IPS-20b (cell line): ENCODE measurements at regions not wholly inside any gene's neighbourhood (a gene's known extent, or its start where the extent isn't known, plus 50 kb on each side); places are given as distances from the start of the nearest gene placed in this dataset.

Experiments used
- H3K27ac ChIP-seq: one replicate; pipeline ENCODE4 v1.5.1; 2013; ENCODE audit warnings: low read length
- H3K27me3 ChIP-seq: 2 replicates; pipeline ENCODE4 v1.6.1; 2013; ENCODE audit warnings: mild to moderate bottlenecking, low read length, inconsistent platforms; ENCODE audit not compliant: insufficient read depth
- H3K36me3 ChIP-seq: 2 replicates; pipeline ENCODE4 v1.6.1; 2013; ENCODE audit warnings: low read depth, mild to moderate bottlenecking, inconsistent platforms, low read length, moderate library complexity; ENCODE audit not compliant: insufficient read depth
- H3K4me1 ChIP-seq: 2 replicates; pipeline ENCODE4 v1.6.1; 2013; ENCODE audit warnings: mild to moderate bottlenecking, control low read depth, inconsistent platforms, low read length, moderate library complexity; ENCODE audit not compliant: insufficient read depth
- H3K4me3 ChIP-seq: 2 replicates; pipeline ENCODE4 v1.5.1; 2013; ENCODE audit warnings: mild to moderate bottlenecking, low read length, inconsistent platforms
- H3K9ac ChIP-seq: 2 replicates; pipeline ENCODE4 v1.6.1; 2013; ENCODE audit warnings: low read depth, mild to moderate bottlenecking, inconsistent platforms, low read length, moderate library complexity
- H3K9me3 ChIP-seq: 2 replicates; pipeline ENCODE4 v1.6.1; 2013; ENCODE audit warnings: mild to moderate bottlenecking, low read depth, low read length, inconsistent platforms; ENCODE audit not compliant: insufficient read depth

DNA sequence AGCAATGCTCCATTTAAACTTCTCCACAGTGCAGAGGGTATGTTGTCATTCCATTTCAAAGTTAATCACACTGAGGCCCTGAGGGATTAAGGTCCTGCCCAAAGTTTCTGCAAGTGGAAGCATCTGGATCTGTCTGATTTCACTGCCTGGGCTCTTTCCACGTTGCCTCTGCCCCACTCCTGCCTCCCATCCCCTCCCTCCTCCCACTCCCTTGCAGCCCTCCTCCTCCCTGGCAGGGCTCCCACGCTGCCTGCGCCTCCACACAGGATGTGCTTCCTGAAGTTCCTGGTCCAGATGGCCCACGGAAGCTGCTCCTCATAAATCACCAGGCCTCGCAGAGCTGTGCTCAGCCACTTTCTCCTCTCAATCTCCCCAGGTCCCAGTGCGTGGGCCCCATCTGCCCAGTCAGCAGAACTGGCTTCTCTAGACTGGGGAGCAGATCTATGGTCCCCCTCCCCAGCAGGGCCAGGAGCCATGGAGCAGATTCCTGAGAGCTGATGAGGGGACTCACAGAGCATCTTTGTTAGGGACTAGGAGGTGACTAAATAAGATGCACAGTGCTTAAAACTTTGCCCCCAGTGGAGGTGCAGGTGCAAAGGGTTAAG lies 65.4 kb upstream of the MAFB start:
- H3K9ac ChIP-seq, result no peak overlapping the region
- H3K27me3 ChIP-seq, result no peaks in the 10 kb centered on the region
- no peaks in the 10 kb centered on the region for H3K9me3 ChIP-seq
- H3K4me1 ChIP-seq, result peaks cover 5% of the 10 kb centered on the region; the same call in 1 of the 2 replicates
- H3K27ac ChIP-seq, result no peak overlapping the region
- H3K4me3 ChIP-seq, result no peak overlapping the region
- H3K36me3 ChIP-seq, result no peaks in the 10 kb centered on the region

DNA sequence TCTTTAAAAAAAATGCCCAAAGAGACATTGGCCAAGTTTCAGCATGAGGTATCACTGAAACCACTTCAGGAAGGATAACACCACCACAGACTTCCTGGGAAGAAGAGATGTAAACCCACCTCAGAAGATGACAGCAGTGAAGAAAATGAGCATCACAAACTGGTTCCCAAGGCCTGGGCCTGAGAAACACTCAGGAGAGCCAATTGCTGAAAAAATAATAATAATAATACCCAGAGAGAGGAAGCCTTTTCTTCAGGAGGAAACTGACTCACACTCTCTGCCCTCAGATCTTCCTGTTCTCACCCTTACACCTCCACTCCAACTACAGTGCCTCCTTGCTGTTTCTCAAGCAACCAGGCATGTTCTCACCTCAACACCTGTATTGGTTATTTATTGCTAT lies 68.1 kb upstream of the MAFB start:
- H3K9ac ChIP-seq, result no peak overlapping the region
- H3K27me3 ChIP-seq, result no peaks in the 10 kb centered on the region
- H3K4me3 ChIP-seq, result no peak overlapping the region
- no peak overlapping the region for H3K27ac ChIP-seq
- no peaks in the 10 kb centered on the region for H3K9me3 ChIP-seq
- H3K4me1 ChIP-seq, result peaks cover 5% of the 10 kb centered on the region; the same call in 1 of the 2 replicates
- H3K36me3 ChIP-seq, result no peaks in the 10 kb centered on the region

DNA sequence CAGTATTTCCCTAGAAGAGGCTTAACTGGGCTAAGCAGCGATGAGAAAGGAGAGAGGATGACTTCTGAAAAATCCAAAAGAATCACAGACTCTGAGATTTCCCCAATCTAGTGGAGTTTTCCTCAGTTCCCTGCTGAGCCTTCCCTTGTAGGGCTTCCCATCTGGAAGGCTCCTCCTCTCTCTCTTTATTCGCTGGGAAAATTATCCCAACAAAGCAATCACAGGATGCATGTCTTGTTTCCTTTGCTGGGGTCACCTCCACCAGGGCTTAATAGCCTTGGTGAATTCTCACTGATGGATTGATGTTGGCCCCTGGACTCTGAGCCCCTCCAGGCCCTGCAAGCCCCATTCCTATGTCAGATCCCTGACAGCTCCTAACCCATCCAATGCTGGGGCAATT lies 69.8 kb upstream of the MAFB start:
- Histone ChIP-seq H3K36me3 (no peaks in the 10 kb centered on the region), H3K27ac (no peak overlapping the region), H3K27me3 (no peaks in the 10 kb centered on the region), H3K9ac (no peak overlapping the region), H3K4me3 (no peak overlapping the region), H3K9me3 (no peaks in the 10 kb centered on the region), H3K4me1 (peaks cover 5% of the 10 kb centered on the region; the same call in 1 of the 2 replicates)

DNA sequence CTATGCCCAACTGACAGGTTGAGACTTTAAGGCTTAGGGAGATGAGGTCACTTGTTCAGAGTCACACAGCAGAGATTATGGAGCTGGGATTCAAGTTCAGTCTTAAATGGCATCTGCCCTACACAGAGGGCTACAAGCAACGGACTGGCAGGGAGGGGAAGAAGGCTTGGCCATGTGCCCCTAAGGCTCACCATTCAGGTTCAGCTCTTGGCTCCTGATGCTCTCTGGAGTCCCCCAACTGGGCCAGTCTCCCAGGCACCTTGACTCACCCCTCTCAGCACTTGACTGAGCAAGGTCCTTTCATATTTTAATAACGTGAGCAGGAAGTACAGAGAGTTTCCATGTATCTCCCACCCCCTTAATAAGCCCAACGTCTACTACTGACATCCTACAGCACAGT lies 71.4 kb upstream of the MAFB start:
- Histone ChIP-seq H3K27ac (no peak overlapping the region), H3K9ac (no peak overlapping the region), H3K36me3 (no peaks in the 10 kb centered on the region), H3K4me1 (peaks cover 9% of the 10 kb centered on the region; the same call in 1 of the 2 replicates), H3K27me3 (no peaks in the 10 kb centered on the region), H3K4me3 (no peak overlapping the region), H3K9me3 (no peaks in the 10 kb centered on the region)

DNA sequence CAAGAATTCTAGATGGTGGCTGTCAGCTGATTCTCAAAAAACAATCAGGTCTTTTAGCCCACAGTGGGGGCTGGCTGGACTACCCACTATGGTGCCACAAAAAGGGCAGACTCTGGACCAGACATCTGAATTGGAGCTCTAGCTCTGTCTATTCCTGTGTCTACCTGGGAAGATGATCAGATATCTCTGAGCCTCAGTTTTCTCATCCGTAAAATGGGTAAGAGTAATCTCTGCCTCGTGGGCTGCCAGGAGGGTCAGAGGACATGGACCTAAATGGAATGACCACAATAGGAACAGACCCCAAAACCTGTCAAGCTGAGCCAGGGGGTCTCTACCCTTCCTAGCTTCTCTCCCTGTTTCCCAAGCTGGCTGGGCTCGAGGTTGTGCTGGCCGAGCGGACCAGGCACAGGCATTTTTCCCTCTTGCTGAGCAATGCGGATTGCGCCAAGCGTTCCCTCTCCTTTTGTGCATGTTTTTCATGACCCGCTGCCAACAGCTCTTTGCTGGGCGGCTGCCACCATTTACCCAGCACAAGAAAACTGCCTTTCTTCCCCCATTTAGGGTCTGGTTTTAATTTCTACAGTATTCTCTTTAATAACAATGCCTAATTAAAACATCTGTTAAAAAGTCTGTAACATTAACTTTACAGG lies 74.7 kb upstream of the MAFB start:
- Histone ChIP-seq H3K36me3 (no peaks in the 10 kb centered on the region), H3K4me3 (no peak overlapping the region), H3K27ac (no peak overlapping the region), H3K27me3 (no peaks in the 10 kb centered on the region), H3K9me3 (no peaks in the 10 kb centered on the region), H3K4me1 (peaks cover 6% of the 10 kb centered on the region; the same call in 1 of the 2 replicates), H3K9ac (no peak overlapping the region)

DNA sequence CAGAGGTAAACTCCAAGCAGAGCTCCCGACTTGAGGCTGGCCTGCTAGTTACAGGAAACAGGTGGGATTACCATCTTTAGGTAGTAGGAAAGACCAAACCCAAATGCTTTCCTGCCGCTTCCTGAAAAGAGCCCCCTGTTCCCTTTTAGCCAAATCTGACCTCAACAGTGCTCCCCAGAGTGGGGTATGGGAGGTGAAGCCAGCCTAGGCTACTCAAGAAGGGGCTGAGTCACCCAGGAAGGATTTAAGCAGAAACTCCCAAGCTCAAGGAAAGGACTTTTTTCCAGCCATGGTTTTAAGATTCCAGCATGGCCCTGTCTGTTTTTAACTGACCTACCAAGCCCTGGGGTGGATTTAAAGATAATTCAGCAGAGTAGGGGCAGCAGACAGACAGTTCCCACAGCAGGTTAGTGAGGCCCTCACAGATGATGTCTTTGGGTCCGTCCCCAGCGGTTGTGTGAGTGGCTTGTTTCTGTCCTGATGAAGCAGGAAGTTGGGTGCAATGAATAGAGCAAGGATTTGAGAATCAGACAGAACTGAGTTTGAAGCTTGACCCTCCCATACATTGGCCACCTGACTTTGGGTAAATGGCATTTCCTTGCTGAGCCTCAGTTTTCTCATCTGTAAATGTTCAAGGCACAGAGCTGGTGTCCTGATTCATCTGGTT lies 76.9 kb upstream of the MAFB start:
- no peaks in the 10 kb centered on the region for H3K9me3 ChIP-seq
- no peak overlapping the region for H3K9ac ChIP-seq
- H3K27ac ChIP-seq, result no peak overlapping the region

DNA sequence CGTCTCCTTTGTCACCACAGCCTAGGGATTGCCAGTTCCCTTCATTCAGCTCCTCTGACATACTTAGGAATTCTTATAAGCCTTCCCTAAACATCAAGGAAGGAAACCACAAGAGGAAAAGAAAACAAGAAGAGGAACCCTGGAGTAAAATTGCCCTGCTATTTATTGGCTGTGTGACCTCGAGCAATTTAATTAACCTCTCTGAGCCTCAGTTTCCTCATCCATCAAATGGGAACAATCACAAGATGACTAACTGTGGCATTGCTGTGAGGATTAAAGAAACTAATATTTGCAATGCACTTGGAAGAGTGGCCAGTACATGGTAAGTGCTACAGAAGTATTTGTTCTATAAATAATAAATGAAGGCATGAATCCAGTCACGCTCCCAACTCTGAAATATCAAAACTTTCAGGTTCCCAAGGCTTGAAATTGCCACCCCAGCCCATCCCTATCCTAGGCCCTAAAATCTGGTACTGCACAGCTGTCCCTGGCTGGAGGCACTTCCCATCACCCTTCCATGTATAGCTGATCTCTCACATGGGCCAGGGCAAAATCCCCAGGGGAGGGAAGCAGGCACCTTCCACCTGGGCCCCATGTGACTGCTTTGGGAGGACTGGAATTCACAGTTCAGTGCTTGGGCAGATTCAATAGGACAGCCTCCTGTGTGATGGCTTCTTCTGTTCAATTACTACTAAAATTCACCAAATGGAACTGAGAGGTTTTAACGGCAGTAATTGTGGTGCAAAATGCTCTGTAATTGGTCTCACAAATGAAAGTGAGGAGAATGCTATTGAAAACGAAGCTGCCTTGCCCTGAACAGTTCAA lies 78.0 kb upstream of the MAFB start:
- Histone ChIP-seq H3K27me3 (no peaks in the 10 kb centered on the region), H3K4me3 (no peak overlapping the region), H3K9ac (no peak overlapping the region), H3K27ac (no peak overlapping the region), H3K4me1 (0 out of 2 replicates have a peak, but pooled peaks cover 4% of the 10 kb centered on the region), H3K36me3 (no peaks in the 10 kb centered on the region), H3K9me3 (no peaks in the 10 kb centered on the region)

More for the DNA sequence above, 76.9 kb upstream of the MAFB start:
- no peaks in the 10 kb centered on the region for H3K27me3 ChIP-seq
- no peaks in the 10 kb centered on the region for H3K36me3 ChIP-seq
- 0 out of 2 replicates have a peak, but pooled peaks cover 4% of the 10 kb centered on the region for H3K4me1 ChIP-seq
- H3K4me3 ChIP-seq, result no peak overlapping the region

DNA sequence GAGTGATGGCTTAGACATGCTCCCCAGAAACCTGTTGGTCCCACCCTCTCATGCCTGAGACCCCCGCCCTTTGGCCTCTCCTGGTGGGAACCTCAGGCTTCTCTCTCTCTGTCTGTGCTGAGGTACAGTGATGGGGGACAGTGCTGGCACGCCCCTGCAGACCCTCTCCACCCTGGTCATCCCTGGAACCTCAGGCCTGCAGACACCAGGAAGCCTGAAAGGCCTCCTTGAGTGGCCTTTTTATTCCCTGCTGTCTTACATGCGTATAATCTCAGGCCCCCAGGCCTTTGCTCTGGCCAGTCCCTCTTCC lies 78.5 kb upstream of the MAFB start:
- Histone ChIP-seq H3K9ac (no peak overlapping the region), H3K4me1 (0 out of 2 replicates have a peak, but pooled peaks cover 4% of the 10 kb centered on the region), H3K9me3 (no peaks in the 10 kb centered on the region), H3K36me3 (no peaks in the 10 kb centered on the region), H3K27ac (no peak overlapping the region), H3K4me3 (no peak overlapping the region), H3K27me3 (no peaks in the 10 kb centered on the region)

DNA sequence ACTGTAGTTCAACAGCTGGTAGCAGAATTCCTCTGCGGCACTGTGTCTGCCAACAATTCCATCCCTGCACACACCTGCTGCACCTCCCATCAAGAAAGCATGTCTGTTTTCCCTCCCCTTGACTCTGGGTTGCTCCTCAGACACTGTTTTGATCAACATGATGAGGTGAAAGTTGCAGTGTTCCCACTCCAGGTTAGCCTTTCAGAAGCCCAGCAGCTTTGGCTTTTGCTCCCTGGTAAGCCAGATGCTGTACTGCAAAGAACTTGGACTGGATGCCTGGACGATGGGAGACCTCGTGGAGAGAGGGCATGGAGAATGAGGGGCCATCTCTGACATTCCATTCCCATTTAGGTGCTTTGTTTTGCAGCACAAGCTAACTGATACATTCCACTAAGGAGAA lies 79.1 kb upstream of the MAFB start:
- Histone ChIP-seq H3K9ac (no peak overlapping the region), H3K4me1 (0 out of 2 replicates have a peak, but pooled peaks cover 4% of the 10 kb centered on the region), H3K4me3 (no peak overlapping the region), H3K27me3 (no peaks in the 10 kb centered on the region), H3K36me3 (no peaks in the 10 kb centered on the region), H3K9me3 (no peaks in the 10 kb centered on the region), H3K27ac (no peak overlapping the region)

DNA sequence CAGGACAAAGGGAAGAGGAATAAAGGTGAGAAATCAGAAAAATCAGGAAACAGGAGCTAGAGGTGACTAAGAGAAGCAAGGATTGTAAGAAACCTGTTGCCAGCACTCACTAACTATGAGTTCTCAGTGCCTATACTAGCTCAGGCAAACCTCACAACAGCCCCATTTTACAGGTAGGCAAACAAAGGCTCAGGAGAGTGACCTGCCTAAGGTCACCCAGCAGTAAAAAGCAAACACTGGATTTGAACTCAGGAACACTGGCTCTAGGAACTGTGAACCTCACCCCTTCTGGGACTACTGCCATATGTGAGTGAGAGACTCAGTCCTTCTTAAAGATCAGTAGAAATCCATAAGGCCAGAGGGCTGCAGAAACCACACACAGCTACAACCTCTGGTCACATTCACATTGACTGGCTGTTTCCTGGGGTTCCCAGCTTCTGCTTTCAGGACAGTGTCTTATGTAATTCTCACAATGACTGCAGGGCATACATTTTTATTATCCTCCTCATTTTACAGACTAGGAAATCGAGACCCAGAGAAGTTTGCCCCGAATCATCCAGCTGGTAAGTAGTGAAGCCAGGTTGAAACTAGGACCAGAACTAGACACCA lies 80.7 kb upstream of the MAFB start:
- no peak overlapping the region for H3K4me3 ChIP-seq
- no peaks in the 10 kb centered on the region for H3K36me3 ChIP-seq
- no peaks in the 10 kb centered on the region for H3K9me3 ChIP-seq

DNA sequence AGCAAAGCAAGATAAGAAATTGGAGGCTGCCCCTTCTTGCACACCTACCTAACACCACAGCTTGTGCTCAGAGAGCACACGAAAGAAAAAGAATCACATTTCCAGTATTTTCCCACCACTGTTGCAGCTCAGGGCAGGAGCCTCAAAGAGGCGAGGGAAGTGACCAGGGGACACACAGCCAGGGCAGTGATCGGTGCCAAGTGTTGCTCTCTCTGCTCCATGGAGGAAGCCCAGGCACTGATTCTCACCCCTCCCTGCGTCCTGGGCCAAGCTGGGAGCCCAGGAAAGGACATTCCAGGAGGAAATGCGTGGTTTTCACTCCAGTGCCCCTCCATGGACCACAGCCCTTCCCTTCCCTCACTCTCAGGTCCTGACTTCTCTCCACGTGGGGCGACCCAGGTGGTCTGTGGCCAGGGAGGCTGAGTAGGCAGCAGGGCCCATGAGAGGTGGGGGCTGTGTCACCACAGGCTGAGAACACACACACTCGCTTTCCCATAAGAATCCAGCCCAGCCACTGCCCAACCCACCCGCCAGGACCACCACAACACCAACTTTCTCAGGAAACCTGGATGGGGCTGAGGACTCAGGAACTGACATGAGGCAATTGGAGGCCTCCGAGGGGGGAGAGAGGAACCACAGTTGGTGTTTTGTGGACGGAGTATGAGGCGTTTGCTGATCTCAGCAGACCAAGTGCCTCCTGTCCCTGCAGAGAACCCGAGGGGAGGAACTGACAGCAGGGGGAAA lies 81.7 kb upstream of the MAFB start:
- Histone ChIP-seq H3K9ac (no peak overlapping the region; the same call in 1 of the 2 replicates), H3K27me3 (no peaks in the 10 kb centered on the region), H3K9me3 (no peaks in the 10 kb centered on the region), H3K4me3 (no peak overlapping the region), H3K36me3 (no peaks in the 10 kb centered on the region), H3K4me1 (no peaks in the 10 kb centered on the region), H3K27ac (no peak overlapping the region)

More for the DNA sequence above, 80.7 kb upstream of the MAFB start:
- Histone ChIP-seq H3K9ac (no peak overlapping the region), H3K27me3 (no peaks in the 10 kb centered on the region), H3K27ac (no peak overlapping the region), H3K4me1 (no peaks in the 10 kb centered on the region)
